ENCODE measurements at regions not wholly inside any gene's neighbourhood (a gene's known extent, or its start where the extent isn't known, plus 50 kb on each side); places are given as distances from the start of the nearest gene placed in this dataset.

- no peak overlapping the region for H3K9ac ChIP-seq (ENCODE audit: low read length)
- no peaks in the 10 kb centered on the region for H3K79me2 ChIP-seq (ENCODE audit: control insufficient read depth, insufficient read depth, low read length)
- no CpG with 5 or more reads among the region's 16 CpGs for WGBS (ENCODE audit: extremely low coverage, insufficient coverage, low lambda C conversion rate)
- H3K4me3 ChIP-seq (ENCODE audit: low read length) = no peak overlapping the region
- H3K4me2 ChIP-seq (ENCODE audit: low read length) = no peak overlapping the region
- DNase-seq = no peak
- H2BK15ac ChIP-seq (replicated peaks; ENCODE audit: low read depth) = no peak overlapping the region
- H3K79me1 ChIP-seq (ENCODE audit: low read length) = no peaks in the 10 kb centered on the region
- H3K23ac ChIP-seq (ENCODE audit: low read length) = no peak overlapping the region
- H4K8ac ChIP-seq (ENCODE audit: low read depth, low read length) = no peak overlapping the region
- H2AK5ac ChIP-seq (ENCODE audit: low read length) = no peak overlapping the region
- H3K27ac ChIP-seq (ENCODE audit: low read depth, low read length) = no peak overlapping the region
- no peak overlapping the region for H3K18ac ChIP-seq (ENCODE audit: low read length)
- no peaks in the 10 kb centered on the region for H3K36me3 ChIP-seq (ENCODE audit: control insufficient read depth, insufficient read depth, low read length)
- H3K4ac ChIP-seq (ENCODE audit: low read depth, low read length) = no peak overlapping the region
- no peaks in the 10 kb centered on the region for H3K4me1 ChIP-seq (ENCODE audit: control insufficient read depth, low read depth, low read length)
- no peak overlapping the region for H2BK120ac ChIP-seq (ENCODE audit: low read depth, low read length)
- no peaks in the 10 kb centered on the region for H3K27me3 ChIP-seq (ENCODE audit: insufficient read depth, low read length, poor library complexity)
- H4K5ac ChIP-seq (ENCODE audit: low read length) = no peak overlapping the region
- H3K56ac ChIP-seq (ENCODE audit: low read length) = no peak overlapping the region
- no peak overlapping the region for H2BK5ac ChIP-seq (ENCODE audit: low read length)
These were observed 1273.6 kb upstream of the GBE1 start for GRCh38 chr3:83034806-83035703.

GRCh38 chr3:83033133-83033532 lies 1271.7 kb upstream of the GBE1 start:
- no peak overlapping the region for H3K23ac ChIP-seq (ENCODE audit: low read length)
- H3K36me3 ChIP-seq (ENCODE audit: control insufficient read depth, insufficient read depth, low read length) = no peaks in the 10 kb centered on the region
- no peak overlapping the region for H2BK120ac ChIP-seq (ENCODE audit: low read depth, low read length)
- H3K4me2 ChIP-seq (ENCODE audit: low read length) = no peak overlapping the region
- no peak for DNase-seq
- H3K9ac ChIP-seq (ENCODE audit: low read length) = no peak overlapping the region
- no peaks in the 10 kb centered on the region for H3K27me3 ChIP-seq (ENCODE audit: insufficient read depth, low read length, poor library complexity)
- no peak overlapping the region for H3K4me3 ChIP-seq (ENCODE audit: low read length)
- no peak overlapping the region for H2AK5ac ChIP-seq (ENCODE audit: low read length)
- H4K5ac ChIP-seq (ENCODE audit: low read length) = no peak overlapping the region
- no peak overlapping the region for H3K4ac ChIP-seq (ENCODE audit: low read depth, low read length)
- no peak overlapping the region for H3K18ac ChIP-seq (ENCODE audit: low read length)
- H3K4me1 ChIP-seq (ENCODE audit: control insufficient read depth, low read depth, low read length) = no peaks in the 10 kb centered on the region
- H2BK15ac ChIP-seq (replicated peaks; ENCODE audit: low read depth) = no peak overlapping the region
- H3K27ac ChIP-seq (ENCODE audit: low read depth, low read length) = no peak overlapping the region
- no peak overlapping the region for H3K56ac ChIP-seq (ENCODE audit: low read length)
- H3K79me1 ChIP-seq (ENCODE audit: low read length) = no peaks in the 10 kb centered on the region
- H3K79me2 ChIP-seq (ENCODE audit: control insufficient read depth, insufficient read depth, low read length) = no peaks in the 10 kb centered on the region
- H2BK5ac ChIP-seq (ENCODE audit: low read length) = no peak overlapping the region
- no peak overlapping the region for H4K8ac ChIP-seq (ENCODE audit: low read depth, low read length)

GRCh38 chr3:83023086-83023485 lies 1261.6 kb upstream of the GBE1 start:
- H4K8ac ChIP-seq (ENCODE audit: low read depth, low read length) = no peak overlapping the region
- H2BK120ac ChIP-seq (ENCODE audit: low read depth, low read length) = no peak overlapping the region
- H3K27me3 ChIP-seq (ENCODE audit: insufficient read depth, low read length, poor library complexity) = no peaks in the 10 kb centered on the region
- H2AK5ac ChIP-seq (ENCODE audit: low read length) = no peak overlapping the region
- H3K4ac ChIP-seq (ENCODE audit: low read depth, low read length) = no peak overlapping the region
- H3K4me1 ChIP-seq (ENCODE audit: control insufficient read depth, low read depth, low read length) = no peaks in the 10 kb centered on the region
- no peak overlapping the region for H2BK15ac ChIP-seq (replicated peaks; ENCODE audit: low read depth)
- no peak overlapping the region for H3K4me3 ChIP-seq (ENCODE audit: low read length)
- H3K4me2 ChIP-seq (ENCODE audit: low read length) = no peak overlapping the region
- DNase-seq = no peak
- no peak overlapping the region for H3K18ac ChIP-seq (ENCODE audit: low read length)
- no peaks in the 10 kb centered on the region for H3K36me3 ChIP-seq (ENCODE audit: control insufficient read depth, insufficient read depth, low read length)
- H3K23ac ChIP-seq (ENCODE audit: low read length) = no peak overlapping the region
- H3K9ac ChIP-seq (ENCODE audit: low read length) = no peak overlapping the region
- H3K79me1 ChIP-seq (ENCODE audit: low read length) = no peaks in the 10 kb centered on the region
- no peak overlapping the region for H2BK5ac ChIP-seq (ENCODE audit: low read length)
- H3K56ac ChIP-seq (ENCODE audit: low read length) = no peak overlapping the region
- WGBS (ENCODE audit: extremely low coverage, insufficient coverage, low lambda C conversion rate) = no CpG with 5 or more reads among the region's 3 CpGs
- H4K5ac ChIP-seq (ENCODE audit: low read length) = no peak overlapping the region
- no peak overlapping the region for H3K27ac ChIP-seq (ENCODE audit: low read depth, low read length)
- no peaks in the 10 kb centered on the region for H3K79me2 ChIP-seq (ENCODE audit: control insufficient read depth, insufficient read depth, low read length)

GRCh38 chr3:83011481-83011880 lies 1250.0 kb upstream of the GBE1 start:
- Histone ChIP-seq H2BK5ac (ENCODE audit: low read length) (no peak overlapping the region), H3K79me2 (ENCODE audit: control insufficient read depth, insufficient read depth, low read length) (no peaks in the 10 kb centered on the region), H3K18ac (ENCODE audit: low read length) (no peak overlapping the region), H3K23ac (ENCODE audit: low read length) (no peak overlapping the region), H3K56ac (ENCODE audit: low read length) (no peak overlapping the region), H3K9ac (ENCODE audit: low read length) (no peak overlapping the region), H3K4ac (ENCODE audit: low read depth, low read length) (no peak overlapping the region), H3K27ac (ENCODE audit: low read depth, low read length) (no peak overlapping the region), H4K8ac (ENCODE audit: low read depth, low read length) (no peak overlapping the region), H3K79me1 (ENCODE audit: low read length) (no peaks in the 10 kb centered on the region), H3K4me3 (ENCODE audit: low read length) (no peak overlapping the region), H2AK5ac (ENCODE audit: low read length) (no peak overlapping the region), H2BK120ac (ENCODE audit: low read depth, low read length) (no peak overlapping the region), H3K36me3 (ENCODE audit: control insufficient read depth, insufficient read depth, low read length) (no peaks in the 10 kb centered on the region), H3K4me2 (ENCODE audit: low read length) (no peak overlapping the region), H2BK15ac (replicated peaks; ENCODE audit: low read depth) (no peak overlapping the region), H3K27me3 (ENCODE audit: insufficient read depth, low read length, poor library complexity) (no peaks in the 10 kb centered on the region), H4K5ac (ENCODE audit: low read length) (no peak overlapping the region), H3K4me1 (ENCODE audit: control insufficient read depth, low read depth, low read length) (no peaks in the 10 kb centered on the region)
- no CpG with 5 or more reads among the region's 4 CpGs for WGBS (ENCODE audit: extremely low coverage, insufficient coverage, low lambda C conversion rate)
- no peak for DNase-seq

GRCh38 chr3:83003917-83004316 lies 1242.5 kb upstream of the GBE1 start:
- no peak overlapping the region for H3K27ac ChIP-seq (ENCODE audit: low read depth, low read length)
- H3K36me3 ChIP-seq (ENCODE audit: control insufficient read depth, insufficient read depth, low read length) = no peaks in the 10 kb centered on the region
- no peak overlapping the region for H4K8ac ChIP-seq (ENCODE audit: low read depth, low read length)
- no peak overlapping the region for H2BK5ac ChIP-seq (ENCODE audit: low read length)
- no peak overlapping the region for H3K18ac ChIP-seq (ENCODE audit: low read length)
- H2AK5ac ChIP-seq (ENCODE audit: low read length) = no peak overlapping the region
- no peak overlapping the region for H2BK120ac ChIP-seq (ENCODE audit: low read depth, low read length)
- H3K4me3 ChIP-seq (ENCODE audit: low read length) = no peak overlapping the region
- no peaks in the 10 kb centered on the region for H3K79me2 ChIP-seq (ENCODE audit: control insufficient read depth, insufficient read depth, low read length)
- H3K4me2 ChIP-seq (ENCODE audit: low read length) = no peak overlapping the region
- H3K9ac ChIP-seq (ENCODE audit: low read length) = no peak overlapping the region
- H3K4me1 ChIP-seq (ENCODE audit: control insufficient read depth, low read depth, low read length) = no peaks in the 10 kb centered on the region
- H2BK15ac ChIP-seq (replicated peaks; ENCODE audit: low read depth) = no peak overlapping the region
- no peak overlapping the region for H3K23ac ChIP-seq (ENCODE audit: low read length)
- H3K56ac ChIP-seq (ENCODE audit: low read length) = no peak overlapping the region
- no peaks in the 10 kb centered on the region for H3K27me3 ChIP-seq (ENCODE audit: insufficient read depth, low read length, poor library complexity)
- no peaks in the 10 kb centered on the region for H3K79me1 ChIP-seq (ENCODE audit: low read length)
- H3K4ac ChIP-seq (ENCODE audit: low read depth, low read length) = no peak overlapping the region
- WGBS (ENCODE audit: extremely low coverage, insufficient coverage, low lambda C conversion rate) = no CpG with 5 or more reads among the region's 3 CpGs
- H4K5ac ChIP-seq (ENCODE audit: low read length) = no peak overlapping the region
- DNase-seq = no peak
